GM21529 (cell line): ENCODE measurements at regions not wholly inside any gene's neighbourhood (a gene's known extent, or its start where the extent isn't known, plus 50 kb on each side); places are given as distances from the start of the nearest gene placed in this dataset.
A peak's percentile ranks its signal among the peaks of the same experiment; 100 is the strongest.
"Not testable (repeated sequence)": the region's sequence is repeated elsewhere in the genome, so short reads cannot be mapped to it uniquely, and the experiment has no call there.

Experiments
- ATAC-seq: cut with Tn5 transposase; IDR thresholded peaks from one replicate; pipeline ENCODE4 v1.9.1; 2021; ENCODE audit not compliant: unreplicated experiment

GRCh38 chr4:129248621-129249020, 152.7 kb downstream of the C4orf33 start:
- no peak for ATAC-seq

- no peak for ATAC-seq
Measured at GRCh38 chr4:129254126-129254525, 158.2 kb downstream of the C4orf33 start.

DNA sequence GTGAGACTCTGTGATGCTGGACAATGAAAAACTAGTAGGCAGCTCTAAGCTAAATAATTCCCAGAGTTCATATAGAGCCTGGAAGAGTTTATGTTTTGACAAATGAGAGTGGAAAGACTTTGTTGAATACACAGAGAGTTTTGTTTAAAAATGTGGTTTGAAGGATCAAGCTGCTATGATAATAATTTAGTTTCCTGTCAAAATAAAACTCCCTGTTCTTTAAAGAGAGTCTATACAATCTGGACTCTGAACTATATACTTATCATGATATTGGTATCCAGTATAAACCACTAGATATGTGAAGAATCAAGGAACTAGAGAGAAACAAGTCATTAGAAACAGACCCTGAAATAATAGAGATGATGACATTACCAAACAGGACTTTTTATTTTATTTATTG, 158.6 kb downstream of the C4orf33 start:
- ATAC-seq: no peak

DNA sequence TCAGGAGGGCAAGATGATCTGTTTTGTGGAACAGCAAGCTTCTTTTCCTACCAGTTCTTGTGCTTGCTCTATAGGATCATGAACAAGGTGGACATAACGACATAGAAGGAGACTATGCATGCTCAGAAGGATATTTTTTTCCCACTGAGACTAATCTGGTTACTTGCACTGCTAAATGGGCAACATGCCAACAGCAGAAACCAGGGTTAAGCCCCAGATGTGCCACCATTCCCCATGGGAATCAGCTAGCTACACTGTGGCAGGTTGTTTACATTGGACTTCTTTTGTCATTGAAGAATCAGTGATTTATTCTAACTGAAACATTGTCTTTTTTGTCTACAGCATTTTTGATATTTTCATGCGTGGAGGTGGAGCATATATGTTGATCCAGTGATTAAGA, 165.6 kb downstream of the C4orf33 start:
- no peak for ATAC-seq

- ATAC-seq: peak; percentile 99
Measured at GRCh38 chr4:129264008-129264657, 168.2 kb downstream of the C4orf33 start.

DNA sequence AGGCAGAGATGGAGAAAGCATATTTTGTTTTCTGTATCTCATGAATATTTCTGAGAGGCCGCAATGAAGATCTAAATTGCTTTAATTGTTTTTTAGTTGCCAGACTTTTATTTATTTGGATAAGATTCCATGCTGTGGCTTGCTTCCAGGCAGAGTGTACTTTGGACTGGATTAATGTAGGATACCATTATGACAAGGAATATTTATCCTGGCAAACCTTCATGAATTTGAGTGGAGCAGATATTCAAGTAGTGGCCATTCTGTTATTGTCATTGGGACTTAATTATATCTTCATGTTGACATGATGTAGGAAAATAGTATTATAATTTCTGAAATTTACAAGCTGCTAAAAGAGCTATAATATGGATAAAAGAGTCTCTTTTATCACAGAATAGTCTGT, 182.9 kb downstream of the C4orf33 start:
- ATAC-seq: no peak

DNA sequence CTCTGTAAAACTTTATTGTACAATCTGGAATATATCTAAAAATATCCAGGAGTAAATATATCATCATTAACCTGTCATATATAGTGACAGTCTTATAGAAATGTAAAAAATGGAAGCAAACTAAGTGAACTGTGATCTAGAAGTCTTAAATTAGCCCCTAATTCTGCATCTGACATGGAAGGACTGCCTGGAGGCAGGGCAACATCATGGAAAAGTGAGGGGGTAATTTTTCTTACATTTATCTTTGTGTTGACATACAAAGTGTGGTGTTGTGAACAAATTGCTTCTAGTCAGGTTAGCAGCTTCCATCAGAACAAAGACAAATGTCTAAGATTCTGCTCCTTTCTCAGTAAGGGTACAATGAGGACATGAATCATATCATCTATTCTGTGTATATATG, 186.3 kb downstream of the C4orf33 start:
- no peak for ATAC-seq

- ATAC-seq: not testable (repeated sequence)
Measured at GRCh38 chr4:129292194-129292593, 196.2 kb downstream of the C4orf33 start.

DNA sequence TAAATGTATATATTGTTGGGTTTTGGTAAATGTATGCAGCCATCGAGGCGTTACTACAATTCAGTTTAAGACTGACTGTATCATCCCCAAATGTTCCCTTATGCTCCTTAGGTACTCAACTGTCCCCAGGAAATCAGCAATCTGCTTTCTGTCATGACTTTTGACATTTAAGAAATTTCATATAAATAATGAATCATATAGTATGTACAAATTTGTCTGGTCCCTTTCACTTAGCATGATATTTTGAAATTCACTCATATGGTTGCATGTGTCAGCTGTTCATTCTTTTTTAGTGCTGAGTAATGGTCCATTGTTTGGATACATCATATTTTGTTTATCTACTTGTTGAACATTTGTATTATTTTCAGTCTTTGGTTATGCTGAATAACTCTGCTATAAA, 218.8 kb downstream of the C4orf33 start:
- ATAC-seq: no peak

DNA sequence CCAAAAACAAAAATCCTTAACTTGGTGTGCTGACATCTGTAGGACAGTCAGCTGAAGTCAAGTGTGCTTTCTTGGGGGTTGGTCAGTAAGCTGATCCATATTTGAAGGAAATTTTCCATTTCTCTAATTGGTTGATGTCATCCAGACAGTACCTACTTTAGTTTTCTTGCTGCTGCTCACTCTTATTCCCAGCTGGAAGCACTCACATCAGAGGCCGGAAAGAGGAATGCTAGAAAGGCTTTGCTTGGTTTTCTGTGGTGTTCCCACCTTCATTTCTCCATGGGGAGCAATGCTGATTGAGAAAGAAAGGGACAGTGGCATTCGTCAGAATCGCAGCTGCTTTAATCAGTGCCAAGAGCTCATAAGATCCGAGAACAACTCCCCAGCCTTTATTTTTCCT, 227.0 kb downstream of the C4orf33 start:
- no peak for ATAC-seq

GRCh38 chr4:129323658-129324057, 227.7 kb downstream of the C4orf33 start:
- no peak for ATAC-seq

DNA sequence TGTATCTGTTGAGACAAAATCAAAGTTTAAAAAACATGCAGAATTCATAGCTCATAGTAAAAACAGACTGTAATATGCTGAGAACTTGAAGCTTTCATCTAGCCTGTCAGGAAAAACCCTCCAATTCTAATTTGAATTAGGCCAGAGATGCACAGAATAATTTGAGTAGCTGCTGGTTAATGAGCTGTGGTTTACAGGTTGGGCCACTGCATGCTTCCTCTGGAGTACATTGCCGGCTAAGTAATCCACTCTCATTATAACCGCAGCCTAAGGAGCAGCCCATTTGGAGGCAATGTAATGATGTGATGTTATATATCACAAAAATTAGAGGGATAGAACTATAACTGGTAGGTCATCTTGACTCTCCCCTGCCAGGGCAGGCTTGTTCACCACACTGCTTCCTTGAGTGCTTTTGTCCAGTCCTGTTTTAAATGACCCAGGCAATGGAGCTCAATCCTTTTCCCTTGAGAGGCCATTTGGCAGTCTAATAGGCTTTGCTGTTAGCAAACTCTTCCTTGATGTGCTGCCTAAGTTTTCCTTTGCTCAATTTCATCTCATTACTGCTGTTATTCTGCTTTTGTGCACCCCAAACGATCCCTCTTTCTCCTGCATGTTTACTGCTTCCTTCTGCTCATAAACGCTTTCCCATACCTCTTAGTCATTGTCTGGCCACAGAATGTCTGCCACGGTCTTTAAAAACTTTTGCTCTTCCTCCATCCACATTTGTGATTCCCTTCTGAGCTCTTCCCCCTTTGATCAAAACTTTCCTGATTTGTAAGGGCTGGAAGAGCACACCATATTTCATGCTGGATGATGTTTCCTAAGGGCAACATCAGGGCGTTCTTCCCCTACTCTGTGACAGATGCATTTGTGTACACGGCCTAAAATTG, 230.9 kb downstream of the C4orf33 start:
- no peak for ATAC-seq

- no peak for ATAC-seq
Measured at GRCh38 chr4:129327637-129328036, 231.7 kb downstream of the C4orf33 start.

DNA sequence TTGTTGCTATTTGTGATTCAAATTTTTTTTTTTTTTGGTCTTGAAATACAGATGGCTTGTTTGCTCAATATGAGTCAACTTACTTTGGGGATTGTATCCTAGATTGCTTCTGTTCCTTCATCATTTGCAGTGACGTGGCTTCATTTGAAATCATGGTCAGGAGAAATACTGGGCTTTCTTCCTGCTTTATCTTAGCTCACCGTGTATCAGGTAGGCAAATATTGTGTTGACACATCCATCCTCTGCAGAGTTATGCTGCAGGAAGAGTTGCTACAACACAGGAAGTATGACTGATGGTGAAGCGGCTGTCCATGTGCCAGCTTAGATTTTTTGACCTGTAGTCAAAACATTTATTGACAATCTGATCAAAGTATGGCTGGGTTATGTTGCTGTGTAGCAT, 232.2 kb downstream of the C4orf33 start:
- no peak for ATAC-seq

GRCh38 chr4:129334136-129334535, 238.2 kb downstream of the C4orf33 start:
- no peak for ATAC-seq

DNA sequence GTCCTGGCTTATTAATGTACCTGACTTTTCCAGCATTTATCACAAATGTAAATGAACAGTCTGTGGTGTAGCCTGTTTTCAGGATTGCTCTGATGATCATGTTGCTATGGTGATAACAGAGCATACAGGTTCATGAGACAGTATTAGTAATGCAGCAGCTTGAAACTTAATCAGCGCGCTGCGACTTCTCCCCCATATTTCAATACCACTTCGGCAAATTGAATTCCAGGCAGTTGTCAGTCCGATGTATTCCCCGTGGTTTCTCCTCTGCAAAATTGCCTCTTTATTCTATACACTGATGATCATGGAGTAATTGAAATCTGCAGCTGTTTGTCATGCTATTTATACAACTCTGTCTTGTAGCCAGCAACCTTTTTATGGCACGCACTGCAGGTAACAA, 239.3 kb downstream of the C4orf33 start:
- no peak for ATAC-seq

DNA sequence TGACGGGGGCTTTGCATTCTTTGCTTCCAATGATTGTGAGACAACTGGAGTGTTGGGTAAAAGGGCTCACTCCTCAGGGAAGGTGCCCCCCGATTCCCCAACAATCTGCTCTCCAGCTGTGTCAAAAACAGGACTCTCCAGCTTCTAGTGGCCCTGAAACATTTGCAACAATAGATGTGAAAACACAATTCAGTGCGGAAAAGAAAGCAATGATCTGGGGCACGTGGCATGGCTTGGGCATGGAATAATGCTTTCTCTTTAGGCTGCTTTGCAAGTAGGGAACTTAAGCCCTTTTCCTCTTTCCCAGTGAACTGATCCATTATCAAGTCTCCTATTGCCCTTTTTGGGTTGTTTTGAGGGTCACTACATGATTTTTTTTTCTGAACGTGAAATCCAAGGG, 239.9 kb downstream of the C4orf33 start:
- no peak for ATAC-seq

GRCh38 chr4:129336457-129337227, 240.7 kb downstream of the C4orf33 start:
- ATAC-seq: no peak

GRCh38 chr4:129337228-129337620, 241.3 kb downstream of the C4orf33 start:
- no peak for ATAC-seq

DNA sequence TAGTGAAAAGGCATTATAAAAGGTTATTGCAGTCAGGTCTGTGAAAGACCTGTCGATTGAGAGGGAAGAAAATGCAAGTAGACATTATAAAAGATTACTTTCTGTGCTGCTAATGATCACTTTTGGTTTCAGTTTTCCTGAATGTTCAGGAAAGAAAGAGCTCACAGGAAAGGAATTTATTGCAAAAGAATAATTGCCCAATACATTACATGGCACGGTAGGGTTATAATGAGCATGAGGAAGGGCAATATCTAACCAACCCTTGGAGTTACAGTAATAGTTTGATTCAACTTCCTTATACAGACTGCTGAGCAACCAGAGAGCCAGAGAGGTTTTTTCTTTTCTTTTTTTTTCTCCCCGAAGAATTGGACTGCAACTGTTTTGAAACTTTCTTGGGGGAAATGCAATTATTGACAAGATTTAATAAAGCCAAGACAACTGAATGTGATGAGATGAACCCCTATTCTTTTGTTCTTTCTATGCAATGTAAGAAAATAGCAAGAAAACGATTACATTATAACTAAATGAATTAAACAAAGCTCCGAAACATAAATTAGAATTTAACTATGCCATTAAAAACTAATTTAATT, 247.0 kb downstream of the C4orf33 start:
- ATAC-seq: no peak

GRCh38 chr4:129344058-129344457, 248.1 kb downstream of the C4orf33 start:
- peak; percentile 86 for ATAC-seq
